HG03159 (cell line): ENCODE measurements at regions not wholly inside any gene's neighbourhood (a gene's known extent, or its start where the extent isn't known, plus 50 kb on each side); places are given as distances from the start of the nearest gene placed in this dataset.
A peak's percentile ranks its signal among the peaks of the same experiment; 100 is the strongest.

Experiments used
- ATAC-seq: cut with Tn5 transposase; IDR thresholded peaks from one replicate; pipeline ENCODE4 v1.9.1; 2021; ENCODE audit warnings: mild to moderate bottlenecking, moderate library complexity; ENCODE audit not compliant: unreplicated experiment

GRCh38 chr13:32905063-32905863 lies 111.0 kb upstream of the KL start:
- ATAC-seq: peak; percentile 78

GRCh38 chr13:32905864-32906180 lies 110.4 kb upstream of the KL start:
- ATAC-seq: no peak

- no peak for ATAC-seq
Observed at GRCh38 chr13:32907211-32907610, 109.0 kb upstream of the KL start.

- ATAC-seq: no peak
Observed at GRCh38 chr13:32910530-32910929, 105.7 kb upstream of the KL start.

- peak; percentile 79 for ATAC-seq
Observed at GRCh38 chr13:32911506-32911905, 104.7 kb upstream of the KL start.

- ATAC-seq: no peak
Observed at GRCh38 chr13:32914686-32915085, 101.5 kb upstream of the KL start.

GRCh38 chr13:32917504-32917903 lies 98.7 kb upstream of the KL start:
- ATAC-seq: no peak

- ATAC-seq: no peak
Observed at GRCh38 chr13:32923725-32924124, 92.5 kb upstream of the KL start.

- no peak for ATAC-seq
Observed at GRCh38 chr13:32924886-32925285, 91.3 kb upstream of the KL start.

- no peak for ATAC-seq
Observed at GRCh38 chr13:32925506-32925905, 90.7 kb upstream of the KL start.

- ATAC-seq: no peak
Observed at GRCh38 chr13:32932376-32932775, 83.8 kb upstream of the KL start.

GRCh38 chr13:32936716-32937115 lies 79.5 kb upstream of the KL start:
- ATAC-seq: no peak

GRCh38 chr13:32938314-32938713 lies 77.9 kb upstream of the KL start:
- ATAC-seq: no peak

GRCh38 chr13:32938907-32939306 lies 77.3 kb upstream of the KL start:
- ATAC-seq: no peak

GRCh38 chr13:32940601-32941000 lies 75.6 kb upstream of the KL start:
- no peak for ATAC-seq

- ATAC-seq: no peak
Observed at GRCh38 chr13:32941368-32941767, 74.9 kb upstream of the KL start.

GRCh38 chr13:32946558-32946957 lies 69.7 kb upstream of the KL start:
- no peak for ATAC-seq

GRCh38 chr13:32947411-32948276 lies 68.6 kb upstream of the KL start:
- ATAC-seq: no peak

GRCh38 chr13:32949820-32950219 lies 66.4 kb upstream of the KL start:
- no peak for ATAC-seq

- no peak for ATAC-seq
Observed at GRCh38 chr13:32951580-32951979, 64.6 kb upstream of the KL start.

- ATAC-seq: no peak
Observed at GRCh38 chr13:32955881-32956594, 60.2 kb upstream of the KL start.

GRCh38 chr13:32956595-32956933 lies 59.7 kb upstream of the KL start:
- no peak for ATAC-seq
